ENCODE measurements at regions not wholly inside any gene's neighbourhood (a gene's known extent, or its start where the extent isn't known, plus 50 kb on each side); places are given as distances from the start of the nearest gene placed in this dataset.
A peak's percentile ranks its signal among the peaks of the same experiment; 100 is the strongest.
"Not testable (repeated sequence)": the region's sequence is repeated elsewhere in the genome, so short reads cannot be mapped to it uniquely, and the experiment has no call there.

DNA sequence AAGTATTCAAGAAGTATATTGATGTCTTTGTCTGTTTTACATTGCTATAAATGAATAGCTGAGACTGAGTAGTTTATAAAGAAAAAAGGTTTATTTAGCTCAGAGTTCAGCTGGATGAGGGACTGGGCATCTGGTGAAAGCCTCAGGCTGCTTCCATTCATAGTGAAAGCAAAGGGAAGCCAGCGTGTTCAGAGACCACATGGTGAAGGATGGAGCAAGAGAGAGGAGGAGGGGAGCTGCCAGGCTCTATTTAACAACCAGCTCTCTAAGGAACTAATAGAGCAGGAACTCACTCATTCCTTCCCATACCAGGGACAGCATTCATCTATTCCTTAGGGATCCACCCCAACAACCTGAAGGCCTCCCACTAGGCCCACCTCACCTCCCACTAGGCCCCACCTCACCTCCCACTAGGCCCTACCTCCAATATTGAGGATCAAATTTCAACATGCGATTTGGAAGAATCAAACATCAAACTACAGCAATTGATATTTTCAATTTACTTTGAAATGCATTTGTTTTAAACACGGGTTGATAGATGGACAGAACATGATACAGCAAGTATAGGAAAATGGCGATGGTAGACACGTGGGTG is 167.5 kb upstream of the HES1 start:
- H3K4me3 ChIP-seq = no peak overlapping the region
- DNase-seq = no peak
- H3K4me1 ChIP-seq = peaks cover 15% of the 10 kb centered on the region
- intact Hi-C loops (cut with micrococcal nuclease) = no loop called here
- H3K27me3 ChIP-seq (ENCODE audit: low read depth) = peaks cover 27% of the 10 kb centered on the region
- H3K36me3 ChIP-seq = no peaks in the 10 kb centered on the region
- no peak overlapping the region for H3K27ac ChIP-seq (replicated peaks)
- H3K9me3 ChIP-seq (replicated peaks) = no peaks in the 10 kb centered on the region
- no peak for TF ChIP-seq CTCF (IDR thresholded peaks at IDR 0.05; ENCODE audit: borderline replicate concordance)

- DNase-seq; H3K27ac ChIP-seq (replicated peaks); H3K9me3 ChIP-seq (replicated peaks); H3K4me1 ChIP-seq; intact Hi-C loops (cut with micrococcal nuclease); H3K36me3 ChIP-seq; H3K4me3 ChIP-seq: not testable (repeated sequence)
- peak; percentile 60 for TF ChIP-seq CTCF (IDR thresholded peaks at IDR 0.05; ENCODE audit: borderline replicate concordance)
- H3K27me3 ChIP-seq (ENCODE audit: low read depth) = peaks cover 31% of the 10 kb centered on the region
Observed at GRCh38 chr3:193970131-193970772, 165.7 kb upstream of the HES1 start.

- DNase-seq = no peak
- no peak for TF ChIP-seq CTCF (IDR thresholded peaks at IDR 0.05; ENCODE audit: borderline replicate concordance)
- Histone ChIP-seq H3K36me3 (no peaks in the 10 kb centered on the region), H3K27ac (replicated peaks) (no peak overlapping the region), H3K4me3 (no peak overlapping the region), H3K9me3 (replicated peaks) (no peaks in the 10 kb centered on the region), H3K4me1 (peaks cover 6% of the 10 kb centered on the region), H3K27me3 (ENCODE audit: low read depth) (peaks cover 25% of the 10 kb centered on the region)
- intact Hi-C loops (cut with micrococcal nuclease) = no loop called here
Observed at GRCh38 chr3:193970773-193971206, 165.2 kb upstream of the HES1 start.

DNA sequence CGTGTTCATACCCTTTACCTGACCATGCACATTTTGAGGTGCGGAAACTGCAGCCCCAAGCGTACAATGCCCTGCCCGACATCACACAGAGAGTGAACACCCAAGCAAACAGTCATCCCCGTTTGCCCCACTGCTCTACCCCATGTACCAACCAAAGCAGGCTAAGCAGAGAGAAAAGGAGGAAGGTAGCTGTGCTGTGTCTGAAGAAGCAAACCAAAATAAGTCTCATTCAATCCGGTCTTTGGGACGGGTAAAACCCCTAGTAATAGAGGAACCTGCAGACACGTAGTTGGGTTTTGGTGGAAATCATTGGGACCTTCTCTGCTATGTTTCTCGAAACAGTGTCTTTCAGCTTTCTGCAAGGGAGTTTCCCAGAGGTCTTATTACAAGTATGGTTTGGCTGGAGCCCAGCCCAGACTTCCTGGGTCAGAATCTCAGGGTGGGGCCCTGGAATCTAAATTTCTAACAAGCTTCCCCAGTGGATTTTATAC is 164.6 kb upstream of the HES1 start:
- H3K27ac ChIP-seq (replicated peaks) = no peak overlapping the region
- H3K27me3 ChIP-seq (ENCODE audit: low read depth) = peaks cover 25% of the 10 kb centered on the region
- peaks cover 6% of the 10 kb centered on the region for H3K4me1 ChIP-seq
- H3K36me3 ChIP-seq = no peaks in the 10 kb centered on the region
- H3K4me3 ChIP-seq = no peak overlapping the region
- DNase-seq = no peak
- TF ChIP-seq CTCF (IDR thresholded peaks at IDR 0.05; ENCODE audit: borderline replicate concordance) = no peak
- intact Hi-C loops (cut with micrococcal nuclease) = no loop called here
- H3K9me3 ChIP-seq (replicated peaks) = no peaks in the 10 kb centered on the region

DNA sequence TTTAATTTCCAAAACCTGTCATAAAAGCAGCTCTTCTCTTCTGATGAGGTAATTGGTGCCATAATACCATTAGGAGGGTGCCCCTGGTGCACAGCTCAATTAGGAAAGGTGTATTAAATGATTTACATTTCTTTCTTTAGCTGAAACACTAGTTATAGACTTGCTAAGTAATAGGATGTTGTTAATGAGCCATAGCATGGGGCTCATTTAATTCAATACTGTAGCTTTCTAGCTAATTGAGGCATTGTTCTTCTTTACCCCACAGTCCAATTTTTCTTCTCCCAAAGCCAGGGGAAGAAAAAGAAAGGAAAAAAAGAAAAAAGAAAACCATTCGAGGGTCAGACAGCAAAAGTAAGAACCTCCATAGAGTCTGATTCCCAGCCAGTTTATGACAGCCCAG is 164.0 kb upstream of the HES1 start:
- no peak for DNase-seq
- H3K36me3 ChIP-seq = no peaks in the 10 kb centered on the region
- no peak overlapping the region for H3K27ac ChIP-seq (replicated peaks)
- no peaks in the 10 kb centered on the region for H3K9me3 ChIP-seq (replicated peaks)
- no peak overlapping the region for H3K4me3 ChIP-seq
- intact Hi-C loops (cut with micrococcal nuclease) = no loop called here
- H3K4me1 ChIP-seq = peaks cover 6% of the 10 kb centered on the region
- TF ChIP-seq CTCF (IDR thresholded peaks at IDR 0.05; ENCODE audit: borderline replicate concordance) = no peak
- peaks cover 26% of the 10 kb centered on the region for H3K27me3 ChIP-seq (ENCODE audit: low read depth)

Data from left ventricle myocardium inferior (tissue), 1 donor.